DND-41 (cell line): ENCODE measurements at regions not wholly inside any gene's neighbourhood (a gene's known extent, or its start where the extent isn't known, plus 50 kb on each side); places are given as distances from the start of the nearest gene placed in this dataset.

Experiments used
- EZH2 ChIP-seq: IDR thresholded peaks from 3 replicates; pipeline ENCODE4 v1.6.1; 2012; ENCODE audit warnings: borderline replicate concordance, low read depth, mild to moderate bottlenecking, moderate library complexity, low read length, inconsistent platforms; ENCODE audit not compliant: severe bottlenecking
- TF ChIP-seq, protein P1 (sequence below): IDR thresholded peaks from 2 replicates; pipeline ENCODE4 v1.5.1; 2012; ENCODE audit warnings: borderline replicate concordance, low read length, moderate library complexity, mild to moderate bottlenecking; ENCODE audit not compliant: poor library complexity, severe bottlenecking; ENCODE audit errors: extremely low read depth

DNA sequence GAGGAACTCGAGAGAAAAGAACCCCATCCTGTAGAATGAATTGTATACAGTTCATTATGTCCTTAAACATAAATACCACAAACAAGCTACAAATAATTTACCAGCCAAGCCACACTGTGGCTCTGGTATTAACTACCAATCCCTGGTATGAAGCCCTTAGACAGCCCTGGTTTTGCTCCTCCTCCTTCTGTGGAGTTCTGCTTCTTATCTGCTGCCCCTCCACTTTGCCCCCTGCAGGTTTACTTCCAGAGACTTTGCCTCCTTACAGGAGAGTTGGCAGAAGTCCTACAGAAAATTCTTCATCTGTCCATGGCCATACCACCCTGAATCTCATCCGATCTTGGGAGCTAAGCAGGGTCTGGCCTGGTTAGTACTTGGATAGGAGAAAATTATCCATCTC is 219.8 kb downstream of the ACTL7B start:
- TF ChIP-seq, protein P1, sequence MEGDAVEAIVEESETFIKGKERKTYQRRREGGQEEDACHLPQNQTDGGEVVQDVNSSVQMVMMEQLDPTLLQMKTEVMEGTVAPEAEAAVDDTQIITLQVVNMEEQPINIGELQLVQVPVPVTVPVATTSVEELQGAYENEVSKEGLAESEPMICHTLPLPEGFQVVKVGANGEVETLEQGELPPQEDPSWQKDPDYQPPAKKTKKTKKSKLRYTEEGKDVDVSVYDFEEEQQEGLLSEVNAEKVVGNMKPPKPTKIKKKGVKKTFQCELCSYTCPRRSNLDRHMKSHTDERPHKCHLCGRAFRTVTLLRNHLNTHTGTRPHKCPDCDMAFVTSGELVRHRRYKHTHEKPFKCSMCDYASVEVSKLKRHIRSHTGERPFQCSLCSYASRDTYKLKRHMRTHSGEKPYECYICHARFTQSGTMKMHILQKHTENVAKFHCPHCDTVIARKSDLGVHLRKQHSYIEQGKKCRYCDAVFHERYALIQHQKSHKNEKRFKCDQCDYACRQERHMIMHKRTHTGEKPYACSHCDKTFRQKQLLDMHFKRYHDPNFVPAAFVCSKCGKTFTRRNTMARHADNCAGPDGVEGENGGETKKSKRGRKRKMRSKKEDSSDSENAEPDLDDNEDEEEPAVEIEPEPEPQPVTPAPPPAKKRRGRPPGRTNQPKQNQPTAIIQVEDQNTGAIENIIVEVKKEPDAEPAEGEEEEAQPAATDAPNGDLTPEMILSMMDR: no peak
- no peak for TF ChIP-seq EZH2
